Midbrain (tissue), 1 donor: ENCODE measurements at regions not wholly inside any gene's neighbourhood (a gene's known extent, or its start where the extent isn't known, plus 50 kb on each side); places are given as distances from the start of the nearest gene placed in this dataset.
"Not testable (repeated sequence)": the region's sequence is repeated elsewhere in the genome, so short reads cannot be mapped to it uniquely, and the experiment has no call there.

Source experiments
- DNase-seq: peaks from one replicate; lab custom pipeline; 2025; lab: John Stamatoyannopoulos, UW

DNA sequence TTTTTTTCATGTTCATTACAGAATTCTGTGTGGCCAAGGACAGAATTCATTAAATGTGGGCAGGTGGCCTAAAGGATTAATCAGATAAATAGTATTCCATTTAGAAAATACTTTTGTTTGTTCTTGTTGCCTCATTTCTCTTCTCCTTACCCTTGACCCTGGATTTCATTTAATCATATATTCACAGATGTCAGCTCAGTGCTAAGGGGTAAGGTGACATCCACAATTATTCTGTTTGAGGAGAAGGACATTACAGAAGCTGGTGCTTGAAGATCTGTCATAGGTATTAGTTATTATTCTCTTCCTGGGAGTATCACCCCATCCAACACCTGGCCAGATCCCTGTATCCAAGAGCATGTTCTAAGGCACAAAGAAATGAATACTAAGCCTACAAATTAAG, 961.1 kb downstream of the XPNPEP1 start:
- no peak for DNase-seq

DNA sequence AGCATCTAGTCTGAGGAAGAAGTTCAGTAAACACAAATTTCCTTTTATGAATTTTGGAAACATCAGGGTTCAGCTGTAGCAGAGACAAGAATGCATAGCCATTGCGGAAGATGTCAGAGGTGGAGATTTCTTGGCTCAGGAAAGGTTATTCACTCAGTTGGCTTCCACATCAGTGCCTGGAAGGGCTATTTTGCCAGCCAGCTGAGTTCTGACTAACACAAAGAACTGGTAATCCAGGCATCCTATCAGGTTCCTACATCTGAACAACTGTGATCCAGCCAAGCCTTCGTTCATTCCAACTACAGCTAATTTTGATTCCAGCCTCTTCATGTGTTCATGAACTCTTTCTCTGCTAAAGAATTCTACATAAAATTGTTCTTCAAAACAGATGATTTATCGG, 965.6 kb downstream of the XPNPEP1 start:
- no peak for DNase-seq

DNA sequence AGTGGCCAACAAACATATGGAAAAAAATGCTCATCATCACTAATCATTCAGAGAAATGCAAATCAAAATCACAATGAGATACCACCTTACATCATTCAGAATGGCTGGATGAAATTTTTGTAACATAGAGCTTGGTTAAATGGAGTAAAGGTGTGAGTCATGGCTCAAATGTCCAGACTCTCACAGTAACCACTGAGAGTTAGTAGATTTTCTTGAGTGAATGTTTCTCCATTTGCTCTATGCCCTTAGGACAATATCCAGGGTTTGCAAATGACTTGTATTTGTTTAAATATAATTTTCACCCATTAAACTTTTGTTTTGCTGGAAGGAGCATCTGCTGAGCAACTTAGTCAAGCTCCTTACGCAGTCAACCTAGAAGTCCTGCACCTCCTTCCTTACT, 967.2 kb downstream of the XPNPEP1 start:
- no peak for DNase-seq

DNA sequence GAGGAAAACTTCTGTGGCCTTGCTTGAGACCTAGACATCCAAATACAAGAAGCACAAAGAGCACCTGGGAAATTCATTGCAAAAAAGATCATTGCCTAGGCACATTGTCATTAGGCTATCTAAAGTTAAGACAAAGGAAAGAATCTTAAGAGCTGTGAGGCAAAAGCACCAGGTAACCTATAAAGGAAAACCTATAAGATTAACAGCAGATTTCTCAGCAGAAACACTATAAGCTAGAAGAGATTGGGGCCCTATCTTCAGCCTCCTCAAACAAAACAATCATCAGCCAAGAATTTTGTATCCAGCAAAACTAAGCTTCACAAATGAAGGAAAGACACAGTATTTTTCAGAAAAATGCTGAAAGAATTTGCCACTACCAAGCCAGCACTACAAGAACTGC, 1003.3 kb downstream of the XPNPEP1 start:
- DNase-seq, result not testable (repeated sequence)

DNA sequence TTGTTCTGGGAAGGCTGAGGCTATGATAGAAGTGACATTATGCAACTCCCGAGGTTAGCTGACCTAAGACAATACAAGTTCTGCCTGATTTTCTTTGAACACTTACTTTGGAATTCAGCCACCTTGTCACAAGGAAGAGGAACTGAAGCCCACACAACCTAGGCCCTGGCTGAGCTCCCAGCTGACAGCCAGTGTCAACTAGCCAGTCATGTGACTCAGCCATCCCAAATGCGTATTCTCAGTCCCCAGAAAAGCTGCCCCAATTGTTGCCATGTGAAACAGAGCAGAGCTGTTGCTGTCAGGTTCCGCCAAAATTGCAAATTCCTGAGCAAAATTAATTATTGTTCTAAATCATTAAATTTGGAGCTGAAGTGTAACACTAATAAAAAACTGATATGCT, 1010.0 kb downstream of the XPNPEP1 start:
- no peak for DNase-seq

DNA sequence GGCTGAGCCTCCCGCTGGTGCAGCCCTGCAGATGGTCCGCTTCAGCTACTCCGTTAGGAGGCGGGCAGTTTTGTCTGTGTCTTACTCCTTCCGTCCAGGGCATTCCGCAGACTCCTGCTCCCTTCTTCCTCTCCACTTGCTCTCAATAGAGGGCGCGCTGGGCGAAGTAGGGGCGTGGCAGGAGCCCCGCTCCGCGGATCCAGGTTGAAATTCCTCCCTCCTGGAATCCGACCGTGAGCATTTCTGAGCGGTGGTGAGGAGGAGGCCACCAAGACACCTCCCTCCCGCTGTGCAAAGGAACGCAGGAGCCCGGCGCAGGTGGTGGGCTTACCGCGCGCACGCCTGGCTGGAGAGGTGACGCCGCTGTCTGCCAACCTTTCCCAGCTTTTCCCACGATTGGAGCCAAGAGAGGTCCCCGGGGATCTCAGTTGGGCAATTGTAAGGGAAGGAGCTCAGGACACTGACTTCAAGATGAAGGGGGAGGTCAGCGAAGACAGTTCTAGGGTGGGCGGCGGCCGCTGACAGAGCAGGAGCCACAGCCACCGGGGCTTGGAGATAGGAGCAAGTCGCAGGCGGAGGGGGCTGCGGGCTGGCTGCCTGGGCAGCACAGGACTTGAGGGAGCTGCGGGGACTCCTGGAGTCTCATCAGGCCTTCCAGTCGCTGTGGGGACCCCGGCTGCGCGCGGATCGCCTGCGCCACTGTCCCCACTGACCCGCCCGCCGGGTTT, 1011.3 kb downstream of the XPNPEP1 start:
- DNase-seq, result peak; percentile 54

DNA sequence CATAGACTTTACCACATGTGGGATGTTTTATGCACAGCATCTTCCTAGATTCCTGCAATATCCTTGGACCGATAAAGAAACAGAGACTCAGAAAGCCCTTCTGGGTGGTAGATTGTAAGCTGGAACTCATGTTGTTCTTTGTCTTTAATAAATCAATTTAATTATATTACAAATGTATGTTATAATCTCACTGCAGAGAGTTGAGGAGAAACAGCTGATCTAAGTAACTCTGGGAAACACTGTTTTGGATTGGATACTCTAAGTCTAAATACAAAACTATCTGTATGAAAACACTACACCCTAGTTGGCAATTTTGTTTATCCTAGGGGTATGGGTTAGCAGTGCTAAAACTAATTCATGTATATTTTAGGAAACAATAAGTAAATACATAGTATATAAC, 1015.2 kb downstream of the XPNPEP1 start:
- DNase-seq, result no peak

DNA sequence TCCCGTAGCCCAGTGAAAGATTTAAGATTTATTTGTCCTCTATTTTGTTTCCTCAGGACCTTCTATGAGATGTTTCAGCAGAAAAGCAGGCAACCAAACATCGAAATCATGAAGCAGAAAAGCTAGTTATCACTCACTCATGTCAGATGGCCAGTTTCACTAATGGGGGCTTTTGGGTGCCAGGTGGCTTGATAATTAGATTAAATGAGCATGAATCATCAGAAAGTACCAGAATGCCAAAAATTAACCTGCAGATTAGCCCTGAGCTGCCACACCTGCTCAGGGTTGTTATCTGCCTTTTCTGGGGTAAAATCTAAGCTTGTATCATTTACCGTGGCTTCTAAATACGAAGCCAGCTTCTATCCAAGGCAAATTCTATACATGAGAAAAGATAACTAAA, 1017.5 kb downstream of the XPNPEP1 start:
- no peak for DNase-seq

DNA sequence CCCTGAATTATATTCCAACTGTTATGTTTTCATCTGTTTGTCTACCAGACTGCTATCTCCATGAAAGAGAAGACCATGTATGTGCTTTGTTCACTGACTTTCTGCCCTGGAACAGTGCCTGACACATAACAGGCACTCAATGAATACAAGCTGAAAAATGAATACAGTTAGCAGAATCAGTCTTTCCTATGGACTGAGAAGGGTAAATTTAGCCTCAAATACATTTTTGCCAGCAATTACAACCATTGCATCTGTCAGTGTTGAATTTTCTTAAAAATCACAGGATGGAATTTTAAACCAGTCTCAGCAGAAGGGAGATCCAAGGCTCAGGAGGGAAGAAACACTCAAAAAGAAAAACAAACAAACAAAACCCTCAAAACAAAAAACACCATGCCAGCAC, 1018.1 kb downstream of the XPNPEP1 start:
- no peak for DNase-seq

DNA sequence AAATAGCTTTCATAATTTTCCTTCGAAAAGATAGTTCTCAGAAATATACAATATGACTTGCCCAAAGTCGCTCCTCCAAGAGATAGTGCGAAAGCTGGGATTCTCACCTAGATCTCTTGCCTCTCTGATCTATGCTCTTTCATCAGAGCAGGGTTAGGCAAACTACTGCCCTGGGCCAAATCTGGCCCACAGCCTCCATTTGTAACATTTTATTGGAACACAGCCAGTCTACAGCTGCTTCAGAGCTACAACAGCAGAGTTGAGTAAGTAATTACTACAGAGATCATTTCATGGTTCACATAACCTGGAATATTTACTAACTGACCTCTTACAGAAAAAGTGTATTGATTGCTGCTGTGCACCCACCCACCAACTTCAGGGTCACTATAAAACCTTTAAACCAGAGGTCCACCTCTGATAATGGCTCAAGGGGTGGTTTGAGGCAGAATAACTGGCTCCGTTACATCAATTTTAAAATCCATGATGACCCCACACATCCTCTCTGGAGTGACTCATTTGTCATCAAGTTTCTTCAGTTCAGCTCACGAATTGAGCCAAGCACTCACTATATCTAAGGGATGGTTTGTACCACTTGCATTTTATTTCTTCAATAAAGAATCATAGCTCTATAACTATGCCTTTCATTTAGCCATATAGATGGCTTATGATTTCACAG, 1019.0 kb downstream of the XPNPEP1 start:
- DNase-seq, result no peak

DNA sequence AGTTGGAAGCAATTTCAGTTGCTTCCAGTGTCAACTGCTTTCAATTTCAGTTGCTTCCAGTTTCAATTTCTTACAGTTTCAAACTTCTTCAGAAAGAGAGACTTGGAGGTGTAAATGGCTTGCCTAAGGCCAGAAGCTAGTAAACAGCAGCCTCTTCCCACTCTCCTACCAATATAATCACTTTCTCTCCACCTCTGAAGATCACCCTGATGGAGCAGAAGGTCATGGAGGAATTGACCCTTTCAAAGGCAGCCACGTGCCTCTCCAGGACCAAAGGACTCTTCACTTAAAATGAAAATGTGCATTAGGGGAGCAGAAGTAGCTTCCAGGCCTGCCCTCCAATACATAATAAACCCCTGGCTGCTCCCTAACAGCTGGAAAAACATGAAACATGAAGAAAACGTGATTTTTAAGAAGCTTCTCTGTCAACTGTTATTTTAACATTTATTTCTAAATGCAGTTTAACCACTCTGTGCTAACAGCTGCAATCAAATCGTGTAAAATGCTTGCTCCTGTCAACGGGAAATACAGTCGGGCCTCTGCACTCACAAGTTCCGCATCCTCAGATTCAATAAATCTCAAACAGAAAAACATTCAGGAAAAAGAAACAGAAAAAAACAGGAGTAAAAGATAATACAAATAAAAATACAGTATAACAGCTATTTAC, 1020.6 kb downstream of the XPNPEP1 start:
- DNase-seq, result no peak

DNA sequence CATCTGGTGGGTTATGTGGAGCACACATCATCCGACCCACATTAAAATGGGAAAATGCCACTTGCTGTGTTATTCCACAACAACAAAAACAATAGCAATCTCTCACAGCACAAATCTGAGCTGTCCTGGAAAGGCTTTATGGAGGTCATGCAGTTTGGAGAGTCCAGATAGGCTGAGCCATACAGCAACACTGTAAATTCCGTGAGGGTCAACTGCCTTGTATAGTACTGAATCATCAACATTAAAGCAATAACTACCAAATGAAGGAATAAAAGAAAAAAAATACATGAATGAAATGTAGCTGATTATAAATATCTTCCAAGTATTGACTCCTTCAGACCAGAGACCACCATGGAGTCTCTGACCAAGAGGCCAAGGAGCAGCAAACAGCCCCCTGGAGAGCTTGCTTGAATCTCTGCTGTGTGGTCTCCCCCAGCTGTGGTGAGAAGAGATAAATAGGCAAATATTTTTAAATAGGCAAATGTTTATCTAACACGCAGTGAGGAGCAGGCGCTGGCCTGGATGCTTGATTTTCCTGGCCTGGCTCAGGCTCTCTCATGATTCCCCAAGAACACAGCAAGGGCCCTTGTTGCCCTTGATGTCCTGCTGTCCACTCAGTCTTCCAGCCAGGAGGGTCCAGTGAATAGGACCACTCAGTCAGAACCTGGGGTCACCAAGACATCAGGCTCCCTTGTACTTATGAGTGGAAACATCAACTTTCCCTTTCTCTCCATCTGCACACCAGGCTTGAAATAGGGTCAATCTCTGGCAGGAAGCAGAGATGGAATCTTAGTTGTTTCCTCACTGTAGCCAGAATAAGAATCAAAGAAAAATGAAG, 1021.3 kb downstream of the XPNPEP1 start:
- DNase-seq, result no peak

DNA sequence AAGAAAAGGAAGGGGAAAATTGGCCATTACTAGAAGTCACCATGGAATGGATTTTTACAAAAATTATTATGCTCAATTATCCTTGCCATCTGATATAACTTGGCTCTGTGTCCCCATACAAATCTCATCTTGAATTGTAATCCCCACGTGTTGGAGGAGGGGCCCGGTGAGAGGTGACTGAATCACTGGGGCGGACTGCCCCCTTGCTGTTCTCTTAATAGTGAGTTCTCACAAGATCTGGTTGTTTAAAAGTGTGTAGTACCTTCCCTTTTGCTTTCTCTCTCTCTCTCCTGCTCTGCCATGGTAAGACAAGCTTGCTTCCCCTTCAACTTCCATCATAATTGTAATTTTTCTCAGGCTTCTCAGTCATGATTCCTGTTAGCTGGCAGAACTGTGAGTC, 1023.6 kb downstream of the XPNPEP1 start:
- no peak for DNase-seq

DNA sequence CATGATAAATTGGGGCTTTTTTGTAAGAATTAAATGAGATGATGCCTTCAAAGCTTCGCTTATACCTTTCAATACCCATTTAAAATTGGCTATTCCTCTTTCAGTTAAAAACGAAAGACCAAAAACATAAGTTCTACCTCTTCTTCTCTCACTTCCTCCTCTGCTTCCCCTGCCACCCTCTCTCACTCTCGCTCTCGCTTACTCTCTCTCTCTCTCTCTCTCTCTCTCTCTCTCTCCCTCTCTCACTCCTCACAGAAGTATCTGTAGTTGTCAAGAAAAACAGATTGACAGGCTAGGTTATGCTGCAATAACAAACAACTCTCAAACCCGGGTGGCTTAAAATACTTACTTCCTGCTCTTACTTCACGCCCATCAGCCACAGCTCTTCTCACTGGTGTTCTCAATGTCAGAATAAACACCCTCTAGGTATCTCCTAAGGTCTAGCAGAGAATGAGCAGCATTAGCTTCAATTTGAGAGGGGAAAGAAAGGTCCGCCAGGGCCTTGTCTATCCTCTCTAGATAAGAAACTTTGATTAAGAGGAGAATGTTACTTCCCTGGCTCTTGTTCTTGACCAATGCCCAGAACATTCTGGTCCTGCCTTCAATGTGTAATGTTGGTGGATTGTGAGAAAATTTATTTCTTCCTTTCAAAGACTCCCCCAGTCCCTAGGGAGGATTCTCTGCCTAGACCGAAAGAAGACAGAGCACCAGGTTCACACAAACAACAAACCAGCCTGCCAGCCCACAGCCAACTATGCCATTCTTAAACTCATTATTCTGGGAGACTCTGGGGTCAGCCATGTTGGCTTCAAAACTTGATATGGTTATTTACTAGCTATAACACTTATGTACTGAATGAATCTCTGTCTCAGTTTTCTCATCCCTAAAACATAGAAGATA, 1028.7 kb downstream of the XPNPEP1 start:
- no peak for DNase-seq

DNA sequence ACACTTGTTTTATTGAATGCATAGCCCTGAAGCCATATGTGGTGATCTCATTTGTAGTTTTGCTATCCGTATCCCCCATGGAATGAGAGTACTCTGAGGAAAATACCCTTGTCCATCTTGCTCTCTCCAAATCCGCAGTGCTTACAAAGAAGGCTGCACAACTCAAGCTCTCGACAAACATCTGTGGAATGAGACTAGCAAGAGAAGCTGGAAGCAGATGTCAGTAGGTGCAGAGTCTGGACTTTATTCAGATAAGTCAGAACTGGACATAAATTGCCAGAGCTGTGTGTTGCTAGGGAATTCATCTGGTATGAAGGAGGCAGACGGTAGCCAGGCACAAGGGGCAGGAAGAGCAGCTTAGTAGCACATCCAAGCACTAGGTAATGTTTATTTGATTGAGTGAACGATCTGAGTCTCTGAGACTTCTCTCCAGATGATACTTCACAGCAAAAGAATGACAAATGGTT, 1046.2 kb downstream of the XPNPEP1 start:
- DNase-seq, result no peak

DNA sequence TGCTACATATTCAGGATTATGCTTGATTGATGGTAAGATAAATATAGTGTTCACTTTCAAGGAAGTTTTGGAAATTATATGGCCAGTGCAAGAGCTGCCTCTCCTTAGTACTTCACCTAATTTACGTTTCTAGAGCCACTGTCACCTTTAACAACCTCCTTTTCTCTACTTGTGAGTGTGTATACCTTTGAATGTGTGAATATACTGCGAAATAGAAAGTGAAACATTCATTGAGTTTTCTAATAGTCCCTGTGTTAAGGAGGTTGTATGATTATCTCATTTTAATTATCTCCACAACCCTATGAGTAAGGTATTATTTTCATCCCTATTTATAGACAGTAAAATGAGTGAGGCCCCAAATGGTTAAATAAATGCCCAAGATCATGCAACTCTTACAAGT, 1050.5 kb downstream of the XPNPEP1 start:
- no peak for DNase-seq

DNA sequence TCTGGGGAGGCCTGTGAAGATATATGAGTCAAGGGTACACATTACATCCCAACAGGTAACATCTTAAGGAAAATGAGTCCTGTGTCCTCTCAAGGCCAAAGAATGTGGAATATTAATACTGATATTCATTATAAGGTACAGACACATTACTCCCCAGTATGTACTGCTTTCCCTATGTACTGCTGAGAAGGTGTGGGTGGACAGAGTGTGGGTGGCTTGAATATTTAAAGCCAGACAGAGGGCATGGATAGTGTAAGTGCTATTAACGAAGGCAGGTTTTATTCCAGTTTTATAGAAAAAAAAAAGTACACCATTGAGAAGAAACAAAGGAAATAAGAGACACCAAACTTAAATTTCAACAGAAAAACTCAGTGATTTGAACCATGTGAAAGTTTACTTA, 1054.4 kb downstream of the XPNPEP1 start:
- no peak for DNase-seq

DNA sequence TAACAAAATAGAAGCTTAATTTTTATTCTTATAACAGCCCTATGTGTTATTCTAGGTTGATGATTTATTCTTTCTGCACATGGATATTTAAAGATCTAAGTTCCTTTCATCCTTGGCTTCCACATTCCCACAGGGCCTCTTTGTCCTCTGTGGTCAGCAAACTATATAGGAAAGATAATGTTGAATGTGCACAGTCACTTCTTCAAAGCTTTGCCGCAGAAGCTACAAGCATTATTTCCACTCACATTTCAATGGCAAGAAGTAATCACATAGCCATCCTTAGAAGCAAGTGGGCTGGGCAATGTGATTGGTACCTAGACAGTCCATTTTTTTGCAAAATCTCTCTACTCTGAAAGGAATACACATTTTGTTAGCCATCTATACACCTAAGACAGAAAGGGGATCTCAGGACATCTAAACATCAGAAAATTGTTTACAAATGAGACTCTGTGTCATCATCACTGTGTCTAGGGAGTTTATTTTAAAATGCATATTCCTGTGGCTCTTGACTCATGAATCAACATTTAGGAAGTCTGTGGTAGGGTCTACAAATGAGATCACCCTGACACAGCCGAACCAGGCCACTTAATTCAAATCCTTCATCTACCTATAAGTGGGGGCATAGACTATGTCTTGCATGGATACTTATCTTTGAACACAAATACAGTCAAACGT, 1060.5 kb downstream of the XPNPEP1 start:
- DNase-seq, result no peak

DNA sequence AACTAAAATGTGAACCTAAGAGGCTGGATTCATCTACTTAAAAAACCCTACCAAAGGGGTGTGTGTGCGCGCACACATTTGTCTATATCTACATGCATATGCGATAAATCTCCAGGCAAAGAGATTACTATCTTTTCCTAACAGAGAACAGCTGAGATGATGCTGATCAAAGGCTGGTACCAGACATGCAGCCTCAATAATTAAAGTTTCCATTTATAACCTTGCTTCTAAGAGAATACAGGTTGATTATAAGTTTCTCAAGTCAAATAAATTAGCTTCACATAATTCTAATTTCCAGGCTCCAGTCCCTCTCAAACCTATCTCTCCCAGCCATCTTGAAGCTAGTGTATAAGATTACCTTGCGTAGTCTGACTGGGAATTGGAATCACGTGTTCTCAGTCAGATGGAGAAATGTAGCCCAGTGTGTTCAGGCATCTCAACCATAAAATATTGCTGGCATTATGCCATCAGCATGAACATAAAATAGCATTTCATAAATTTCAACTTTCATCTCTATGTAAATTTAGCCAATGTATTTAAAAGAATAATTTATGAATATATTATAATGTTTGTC, 1062.0 kb downstream of the XPNPEP1 start:
- no peak for DNase-seq

DNA sequence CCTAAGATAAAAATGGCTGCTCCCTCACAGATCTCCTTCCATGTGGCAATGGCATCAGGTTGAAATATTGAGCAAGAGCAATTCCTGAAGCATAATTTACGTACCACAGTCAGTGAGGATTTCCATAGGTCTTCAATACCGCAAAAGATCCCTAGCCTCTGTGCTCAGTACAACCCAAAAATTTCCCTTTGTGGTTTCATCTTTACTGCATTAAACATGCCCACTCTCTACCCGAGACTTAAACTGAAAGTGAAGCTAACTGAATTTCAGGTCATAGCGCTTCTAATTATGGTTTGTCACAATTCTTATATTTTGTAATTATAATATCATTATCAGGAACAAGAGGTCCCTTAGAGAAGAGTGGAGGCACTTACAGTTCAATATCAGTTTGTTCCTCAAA, 1071.1 kb downstream of the XPNPEP1 start:
- DNase-seq, result no peak
